ENCODE measurements at regions not wholly inside any gene's neighbourhood (a gene's known extent, or its start where the extent isn't known, plus 50 kb on each side); places are given as distances from the start of the nearest gene placed in this dataset.
"Not testable (repeated sequence)": the region's sequence is repeated elsewhere in the genome, so short reads cannot be mapped to it uniquely, and the experiment has no call there.

GRCh38 chr9:103277240-103277639 lies 282.1 kb downstream of the CYLC2 start:
- Mint-ChIP-seq H3K27ac (no peak overlapping the region), H3K27me3 (no peaks in the 10 kb centered on the region), H3K9me3 (peaks cover 28% of the 10 kb centered on the region), H3K36me3 (peaks cover 6% of the 10 kb centered on the region), H3K4me1 (ENCODE audit: low read depth in 2 of 2) (no peaks in the 10 kb centered on the region), H3K4me3 (no peak overlapping the region)
- DNase-seq (ENCODE audit: low spot score) (no peak), ATAC-seq (no peak)

GRCh38 chr9:103281126-103281525 lies 286.0 kb downstream of the CYLC2 start:
- peaks cover 20% of the 10 kb centered on the region for H3K9me3 Mint-ChIP-seq
- H3K4me3 Mint-ChIP-seq, result no peak overlapping the region
- H3K36me3 Mint-ChIP-seq, result no peaks in the 10 kb centered on the region
- no peak overlapping the region for H3K27ac Mint-ChIP-seq
- no peaks in the 10 kb centered on the region for H3K27me3 Mint-ChIP-seq
- DNase-seq (ENCODE audit: low spot score) (no peak), ATAC-seq (no peak)
- no peaks in the 10 kb centered on the region for H3K4me1 Mint-ChIP-seq (ENCODE audit: low read depth in 2 of 2)

- no peak for DNase-seq (ENCODE audit: low spot score)
- ATAC-seq, result no peak
- no peak overlapping the region for H3K27ac Mint-ChIP-seq
- no peaks in the 10 kb centered on the region for H3K4me1 Mint-ChIP-seq (ENCODE audit: low read depth in 2 of 2)
- H3K27me3 Mint-ChIP-seq, result no peaks in the 10 kb centered on the region
- peaks cover 11% of the 10 kb centered on the region for H3K9me3 Mint-ChIP-seq
- H3K4me3 Mint-ChIP-seq, result no peak overlapping the region
- H3K36me3 Mint-ChIP-seq, result no peaks in the 10 kb centered on the region
These were observed 292.2 kb downstream of the CYLC2 start for GRCh38 chr9:103287361-103287760.

- Mint-ChIP-seq H3K4me3 (no peak overlapping the region), H3K27me3 (no peaks in the 10 kb centered on the region), H3K36me3 (no peaks in the 10 kb centered on the region), H3K4me1 (ENCODE audit: low read depth in 2 of 2) (no peaks in the 10 kb centered on the region), H3K27ac (no peak overlapping the region), H3K9me3 (peaks cover 9% of the 10 kb centered on the region)
- DNase-seq (ENCODE audit: low spot score) (no peak), ATAC-seq (no peak)
These were observed 301.1 kb downstream of the CYLC2 start for GRCh38 chr9:103296189-103296588.

GRCh38 chr9:103301051-103301450 lies 305.9 kb downstream of the CYLC2 start:
- no peaks in the 10 kb centered on the region for H3K27me3 Mint-ChIP-seq
- no peak overlapping the region for H3K4me3 Mint-ChIP-seq
- DNase-seq (ENCODE audit: low spot score) (no peak), ATAC-seq (no peak)
- no peaks in the 10 kb centered on the region for H3K36me3 Mint-ChIP-seq
- H3K9me3 Mint-ChIP-seq, result peaks cover 16% of the 10 kb centered on the region
- no peak overlapping the region for H3K27ac Mint-ChIP-seq
- no peaks in the 10 kb centered on the region for H3K4me1 Mint-ChIP-seq (ENCODE audit: low read depth in 2 of 2)

GRCh38 chr9:103304797-103305196 lies 309.7 kb downstream of the CYLC2 start:
- Mint-ChIP-seq H3K9me3 (peaks cover 18% of the 10 kb centered on the region), H3K4me3 (no peak overlapping the region), H3K36me3 (no peaks in the 10 kb centered on the region), H3K27ac (no peak overlapping the region), H3K4me1 (ENCODE audit: low read depth in 2 of 2) (no peaks in the 10 kb centered on the region), H3K27me3 (no peaks in the 10 kb centered on the region)
- ATAC-seq (no peak), DNase-seq (ENCODE audit: low spot score) (no peak)

GRCh38 chr9:103319979-103320378 lies 324.8 kb downstream of the CYLC2 start:
- Mint-ChIP-seq H3K36me3 (no peaks in the 10 kb centered on the region), H3K4me1 (ENCODE audit: low read depth in 2 of 2) (no peaks in the 10 kb centered on the region), H3K9me3 (peaks cover 3% of the 10 kb centered on the region), H3K27me3 (no peaks in the 10 kb centered on the region), H3K4me3 (no peak overlapping the region), H3K27ac (no peak overlapping the region)
- no peak for DNase-seq (ENCODE audit: low spot score)
- no peak for ATAC-seq

- DNase-seq (ENCODE audit: low spot score) (no peak), ATAC-seq (no peak)
- H3K27ac Mint-ChIP-seq, result no peak overlapping the region
- H3K9me3 Mint-ChIP-seq, result peaks cover 16% of the 10 kb centered on the region
- no peaks in the 10 kb centered on the region for H3K27me3 Mint-ChIP-seq
- H3K4me1 Mint-ChIP-seq (ENCODE audit: low read depth in 2 of 2), result no peaks in the 10 kb centered on the region
- no peak overlapping the region for H3K4me3 Mint-ChIP-seq
- no peaks in the 10 kb centered on the region for H3K36me3 Mint-ChIP-seq
These were observed 328.6 kb downstream of the CYLC2 start for GRCh38 chr9:103323699-103324098.

- Mint-ChIP-seq H3K4me1 (ENCODE audit: low read depth in 2 of 2) (no peaks in the 10 kb centered on the region), H3K27ac (no peak overlapping the region), H3K27me3 (no peaks in the 10 kb centered on the region), H3K36me3 (peaks cover 9% of the 10 kb centered on the region), H3K9me3 (peaks cover 23% of the 10 kb centered on the region), H3K4me3 (no peak overlapping the region)
- DNase-seq (ENCODE audit: low spot score) (no peak), ATAC-seq (no peak)
These were observed 340.3 kb downstream of the CYLC2 start for GRCh38 chr9:103335461-103335860.

- H3K4me1 Mint-ChIP-seq (ENCODE audit: low read depth in 2 of 2), result no peaks in the 10 kb centered on the region
These were observed 359.9 kb downstream of the CYLC2 start for GRCh38 chr9:103355000-103355399.

GRCh38 chr9:103357980-103358379 lies 362.8 kb downstream of the CYLC2 start:
- not testable (repeated sequence) for H3K4me3 Mint-ChIP-seq; H3K27me3 Mint-ChIP-seq; H3K27ac Mint-ChIP-seq; H3K4me1 Mint-ChIP-seq (ENCODE audit: low read depth in 2 of 2); DNase-seq (ENCODE audit: low spot score); ATAC-seq
- H3K36me3 Mint-ChIP-seq, result peaks cover 11% of the 10 kb centered on the region
- H3K9me3 Mint-ChIP-seq, result peaks cover 23% of the 10 kb centered on the region

More at GRCh38 chr9:103355000-103355399, 359.9 kb downstream of the CYLC2 start:
- ATAC-seq (no peak), DNase-seq (ENCODE audit: low spot score) (no peak)
- Mint-ChIP-seq H3K36me3 (peaks cover 5% of the 10 kb centered on the region), H3K9me3 (peaks cover 14% of the 10 kb centered on the region), H3K27me3 (no peaks in the 10 kb centered on the region), H3K4me3 (no peak overlapping the region), H3K27ac (no peak overlapping the region)

- Mint-ChIP-seq H3K4me1 (ENCODE audit: low read depth in 2 of 2) (no peaks in the 10 kb centered on the region), H3K27me3 (no peaks in the 10 kb centered on the region), H3K4me3 (no peak overlapping the region), H3K27ac (no peak overlapping the region), H3K36me3 (peaks cover 6% of the 10 kb centered on the region), H3K9me3 (peaks cover 18% of the 10 kb centered on the region)
- DNase-seq (ENCODE audit: low spot score) (no peak), ATAC-seq (no peak)
These were observed 366.8 kb downstream of the CYLC2 start for GRCh38 chr9:103361906-103362305.

- ATAC-seq, result no peak
- Mint-ChIP-seq H3K27ac (no peak overlapping the region), H3K27me3 (no peaks in the 10 kb centered on the region), H3K9me3 (peaks cover 18% of the 10 kb centered on the region), H3K36me3 (peaks cover 6% of the 10 kb centered on the region), H3K4me3 (no peak overlapping the region), H3K4me1 (ENCODE audit: low read depth in 2 of 2) (no peaks in the 10 kb centered on the region)
- no peak for DNase-seq (ENCODE audit: low spot score)
These were observed 367.9 kb downstream of the CYLC2 start for GRCh38 chr9:103362986-103363385.

- H3K36me3 Mint-ChIP-seq, result peaks cover 6% of the 10 kb centered on the region
- H3K4me3 Mint-ChIP-seq, result no peak overlapping the region
- H3K27ac Mint-ChIP-seq, result no peak overlapping the region
- ATAC-seq (no peak), DNase-seq (ENCODE audit: low spot score) (no peak)
- H3K9me3 Mint-ChIP-seq, result peaks cover 15% of the 10 kb centered on the region
- no peaks in the 10 kb centered on the region for H3K27me3 Mint-ChIP-seq
- no peaks in the 10 kb centered on the region for H3K4me1 Mint-ChIP-seq (ENCODE audit: low read depth in 2 of 2)
These were observed 369.6 kb downstream of the CYLC2 start for GRCh38 chr9:103364753-103365152.

- no peak for ATAC-seq
- H3K4me3 Mint-ChIP-seq, result no peak overlapping the region
- H3K9me3 Mint-ChIP-seq, result peaks cover 13% of the 10 kb centered on the region
- H3K27me3 Mint-ChIP-seq, result no peaks in the 10 kb centered on the region
- H3K36me3 Mint-ChIP-seq, result no peaks in the 10 kb centered on the region
- no peak overlapping the region for H3K27ac Mint-ChIP-seq
- no peaks in the 10 kb centered on the region for H3K4me1 Mint-ChIP-seq (ENCODE audit: low read depth in 2 of 2)
- no peak for DNase-seq (ENCODE audit: low spot score)
These were observed 376.0 kb downstream of the CYLC2 start for GRCh38 chr9:103371152-103371551.

All from natural killer cell treated with Interleukin-12 subunit alpha and Interleukin-12 subunit beta and Interleukin-15 and Interleukin-18, amount 100 ng/mL, for 72 hours (primary cell).